ENCODE measurements at regions not wholly inside any gene's neighbourhood (a gene's known extent, or its start where the extent isn't known, plus 50 kb on each side); places are given as distances from the start of the nearest gene placed in this dataset.

- DNase-seq (no peak), ATAC-seq (no peak)
- Histone ChIP-seq H3K36me3 (no peaks in the 10 kb centered on the region), H3K27me3 (no peaks in the 10 kb centered on the region), H3K27ac (no peak overlapping the region), H3K4me1 (no peaks in the 10 kb centered on the region), H3K4me3 (no peak overlapping the region), H3K9me3 (peaks cover 0 to 8% (median 0%) of the 10 kb centered on the region in 3 donors)
- in situ Hi-C loops (cut with MboI; ENCODE audit: low sequenced_read_pairs in 4 of 4): no loop called here
- intact Hi-C loops (cut with DNase I; ENCODE audit: low total_unique reads): no loop called here
- no peak for TF ChIP-seq POLR2A (IDR thresholded peaks at IDR 0.05)
- TF ChIP-seq, protein P1, sequence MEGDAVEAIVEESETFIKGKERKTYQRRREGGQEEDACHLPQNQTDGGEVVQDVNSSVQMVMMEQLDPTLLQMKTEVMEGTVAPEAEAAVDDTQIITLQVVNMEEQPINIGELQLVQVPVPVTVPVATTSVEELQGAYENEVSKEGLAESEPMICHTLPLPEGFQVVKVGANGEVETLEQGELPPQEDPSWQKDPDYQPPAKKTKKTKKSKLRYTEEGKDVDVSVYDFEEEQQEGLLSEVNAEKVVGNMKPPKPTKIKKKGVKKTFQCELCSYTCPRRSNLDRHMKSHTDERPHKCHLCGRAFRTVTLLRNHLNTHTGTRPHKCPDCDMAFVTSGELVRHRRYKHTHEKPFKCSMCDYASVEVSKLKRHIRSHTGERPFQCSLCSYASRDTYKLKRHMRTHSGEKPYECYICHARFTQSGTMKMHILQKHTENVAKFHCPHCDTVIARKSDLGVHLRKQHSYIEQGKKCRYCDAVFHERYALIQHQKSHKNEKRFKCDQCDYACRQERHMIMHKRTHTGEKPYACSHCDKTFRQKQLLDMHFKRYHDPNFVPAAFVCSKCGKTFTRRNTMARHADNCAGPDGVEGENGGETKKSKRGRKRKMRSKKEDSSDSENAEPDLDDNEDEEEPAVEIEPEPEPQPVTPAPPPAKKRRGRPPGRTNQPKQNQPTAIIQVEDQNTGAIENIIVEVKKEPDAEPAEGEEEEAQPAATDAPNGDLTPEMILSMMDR (IDR thresholded peaks at IDR 0.05 in 4 of 5, conservative IDR thresholded peaks at IDR 0.05 in 1 of 5): no peak
Observed at GRCh38 chr11:98431463-98432359, 589.0 kb upstream of the CNTN5 start.

- H3K9me3 ChIP-seq: peaks cover 0 to 1% (median 0%) of the 10 kb centered on the region in 3 donors
- no peak for DNase-seq
- no peaks in the 10 kb centered on the region for H3K4me1 ChIP-seq
- TF ChIP-seq, protein P1 (IDR thresholded peaks at IDR 0.05 in 4 of 5, conservative IDR thresholded peaks at IDR 0.05 in 1 of 5): no peak
- TF ChIP-seq POLR2A (IDR thresholded peaks at IDR 0.05): no peak
- no peaks in the 10 kb centered on the region for H3K27me3 ChIP-seq
- H3K27ac ChIP-seq: no peak overlapping the region
- no peaks in the 10 kb centered on the region for H3K36me3 ChIP-seq
- ATAC-seq: no peak
- no peak overlapping the region for H3K4me3 ChIP-seq
- in situ Hi-C loops (cut with MboI; ENCODE audit: low sequenced_read_pairs in 4 of 4): no loop called here
- intact Hi-C loops (cut with DNase I; ENCODE audit: low total_unique reads): no loop called here
Observed at GRCh38 chr11:98434296-98434695, 586.5 kb upstream of the CNTN5 start.

DNA sequence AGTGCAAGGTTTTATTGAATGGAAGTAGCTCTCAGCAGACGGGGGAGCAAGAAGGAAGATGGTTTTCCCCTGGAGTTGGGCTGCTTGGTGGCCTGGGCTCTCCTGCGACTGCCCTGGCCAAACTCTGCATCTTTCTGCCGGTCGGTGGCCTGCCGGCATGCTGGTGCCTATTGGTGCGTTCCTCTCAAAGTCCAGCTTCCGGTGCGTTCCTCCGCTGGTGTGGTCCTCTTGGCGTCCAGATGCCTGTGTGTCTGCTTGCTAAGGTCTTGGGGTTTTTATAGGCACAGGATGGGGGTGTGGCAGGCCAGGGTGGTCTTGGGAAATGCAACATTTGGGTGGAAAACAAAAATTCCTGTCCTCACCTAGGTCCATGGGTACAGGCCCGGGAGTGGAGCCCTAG, 567.4 kb upstream of the CNTN5 start:
- TF ChIP-seq POLR2A (IDR thresholded peaks at IDR 0.05): no peak
- intact Hi-C loops (cut with DNase I; ENCODE audit: low total_unique reads): no loop called here

DNA sequence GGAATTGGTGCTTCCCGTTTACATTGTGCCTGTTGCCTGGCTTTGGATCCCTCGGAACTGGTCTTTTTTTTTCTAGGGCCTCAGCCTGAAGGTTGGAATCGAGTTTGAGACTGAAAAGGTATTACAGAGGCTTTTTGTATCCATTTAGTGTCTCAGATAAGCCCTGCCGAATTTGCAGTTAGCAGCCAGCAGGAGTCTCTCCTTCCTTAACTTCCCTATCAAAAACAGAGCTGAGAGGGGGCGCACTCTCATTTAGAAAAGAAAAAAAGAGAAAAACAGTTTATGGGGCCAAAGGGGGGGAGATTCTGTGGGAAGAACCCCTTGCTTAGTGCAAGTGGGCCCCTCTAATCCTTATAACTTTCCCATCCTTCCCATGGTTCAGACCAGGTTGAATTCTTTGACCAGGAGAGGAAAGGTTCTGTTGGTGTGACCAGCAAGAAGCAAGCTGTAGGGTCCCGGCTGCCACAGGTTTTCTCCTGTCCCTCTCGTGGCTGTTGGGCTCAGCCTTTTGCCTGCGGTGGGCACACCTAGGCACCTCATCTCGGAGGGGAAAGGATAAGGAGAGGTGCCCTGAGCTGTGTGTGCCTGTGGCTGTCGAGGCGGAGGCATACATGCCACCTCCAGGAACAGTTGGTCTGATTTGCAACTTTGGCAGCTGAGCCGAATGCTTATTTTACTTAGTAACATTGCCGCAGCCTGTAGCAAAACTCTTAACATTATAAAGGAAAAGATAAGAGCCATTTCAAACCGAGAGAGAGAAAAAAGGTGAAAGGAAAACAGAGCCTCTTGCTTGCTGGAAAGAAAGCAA, 565.0 kb upstream of the CNTN5 start:
- Histone ChIP-seq H3K4me1 (no peaks in the 10 kb centered on the region), H3K27ac (no peak overlapping the region), H3K27me3 (no peaks in the 10 kb centered on the region), H3K36me3 (no peaks in the 10 kb centered on the region), H3K4me3 (no peak overlapping the region), H3K9me3 (no peaks in the 10 kb centered on the region)
- ATAC-seq (no peak), DNase-seq (no peak)
- no peak for TF ChIP-seq POLR2A (IDR thresholded peaks at IDR 0.05)
- TF ChIP-seq, protein P1 (IDR thresholded peaks at IDR 0.05 in 4 of 5, conservative IDR thresholded peaks at IDR 0.05 in 1 of 5): no peak
- in situ Hi-C loops (cut with MboI; ENCODE audit: low sequenced_read_pairs in 4 of 4) (no loop called here), intact Hi-C loops (cut with DNase I; ENCODE audit: low total_unique reads) (no loop called here)

More for the DNA sequence above, 567.4 kb upstream of the CNTN5 start:
- in situ Hi-C loops (cut with MboI; ENCODE audit: low sequenced_read_pairs in 4 of 4): no loop called here
- H3K27ac ChIP-seq: no peak overlapping the region
- ATAC-seq (no peak), DNase-seq (no peak)
- H3K9me3 ChIP-seq: no peaks in the 10 kb centered on the region
- no peaks in the 10 kb centered on the region for H3K36me3 ChIP-seq
- H3K27me3 ChIP-seq: no peaks in the 10 kb centered on the region
- no peak overlapping the region for H3K4me3 ChIP-seq
- no peaks in the 10 kb centered on the region for H3K4me1 ChIP-seq

DNA sequence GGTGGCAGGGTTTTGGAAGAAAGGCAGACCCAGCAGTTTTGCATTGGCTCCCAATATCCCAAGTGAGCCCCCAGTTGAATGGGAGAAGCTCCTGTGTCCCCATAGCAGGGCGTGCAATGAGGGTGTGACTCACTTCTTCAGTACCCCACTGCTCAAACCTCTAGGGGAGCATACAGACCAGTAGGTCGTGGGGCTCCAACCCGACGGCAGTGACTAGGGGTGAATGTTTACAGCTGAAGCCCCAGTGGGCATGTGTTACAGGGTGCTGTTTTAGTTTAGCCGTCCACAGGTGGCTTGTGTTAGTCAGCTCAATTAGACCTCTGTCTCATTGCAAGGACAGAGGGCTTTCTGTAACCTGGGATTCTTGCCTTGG, 564.5 kb upstream of the CNTN5 start:
- Histone ChIP-seq H3K9me3 (no peaks in the 10 kb centered on the region), H3K4me3 (no peak overlapping the region), H3K4me1 (no peaks in the 10 kb centered on the region), H3K27me3 (no peaks in the 10 kb centered on the region), H3K27ac (no peak overlapping the region), H3K36me3 (no peaks in the 10 kb centered on the region)
- DNase-seq (no peak), ATAC-seq (no peak)
- no peak for TF ChIP-seq POLR2A (IDR thresholded peaks at IDR 0.05)
- TF ChIP-seq, protein P1 (IDR thresholded peaks at IDR 0.05 in 4 of 5, conservative IDR thresholded peaks at IDR 0.05 in 1 of 5): no peak
- intact Hi-C loops (cut with DNase I; ENCODE audit: low total_unique reads): no loop called here
- in situ Hi-C loops (cut with MboI; ENCODE audit: low sequenced_read_pairs in 4 of 4): no loop called here

Measured in gastrocnemius medialis (tissue), 4 donors.